ENCODE measurements at regions not wholly inside any gene's neighbourhood (a gene's known extent, or its start where the extent isn't known, plus 50 kb on each side); places are given as distances from the start of the nearest gene placed in this dataset.

- no peaks in the 10 kb centered on the region for H3K27me3 ChIP-seq (replicated peaks; ENCODE audit: control insufficient read depth, insufficient read depth, low read length)
- no peaks in the 10 kb centered on the region for H3K9me3 ChIP-seq
- no peak for TF ChIP-seq CTCF (IDR thresholded peaks at IDR 0.05; ENCODE audit: insufficient read depth in 1 of 2, low read depth in 1 of 2, low read length in 1 of 2, severe bottlenecking in 1 of 2, unreplicated experiment in 1 of 2)
- no peak for DNase-seq
- Mint-ChIP-seq H3K4me1 (ENCODE audit: low read depth, unreplicated experiment) (peaks cover 20% of the 10 kb centered on the region), H3K27ac (ENCODE audit: unreplicated experiment) (no peak overlapping the region), H3K36me3 (ENCODE audit: insufficient read depth, unreplicated experiment) (no peaks in the 10 kb centered on the region), H3K9me3 (ENCODE audit: unreplicated experiment) (no peaks in the 10 kb centered on the region), H3K4me3 (ENCODE audit: unreplicated experiment) (no peak overlapping the region), H3K27me3 (ENCODE audit: insufficient read depth, unreplicated experiment) (no peaks in the 10 kb centered on the region)
- no peaks in the 10 kb centered on the region for H3K36me3 ChIP-seq (ENCODE audit: control insufficient read depth, insufficient read depth, low read length)
- H3K4me1 ChIP-seq, result peaks cover 16% of the 10 kb centered on the region; the same call in 1 of the 2 replicates
- POLR2A ChIA-PET, result no interaction called here
- no TSS peak for BruUV-seq (replicated peaks)
- no peak overlapping the region for H3K4me3 ChIP-seq (ENCODE audit: low read depth, low read length)
- CTCF ChIA-PET, result no interaction called here
- intact Hi-C loops (cut with micrococcal nuclease; ENCODE audit: unreplicated experiment), result no loop called here
Measured at GRCh38 chr11:22479971-22480720, 142.0 kb downstream of the SLC17A6 start.

GRCh38 chr11:22479208-22479607 lies 141.0 kb downstream of the SLC17A6 start:
- Mint-ChIP-seq H3K27me3 (ENCODE audit: insufficient read depth, unreplicated experiment) (no peaks in the 10 kb centered on the region), H3K27ac (ENCODE audit: unreplicated experiment) (no peak overlapping the region), H3K36me3 (ENCODE audit: insufficient read depth, unreplicated experiment) (no peaks in the 10 kb centered on the region), H3K4me3 (ENCODE audit: unreplicated experiment) (no peak overlapping the region), H3K9me3 (ENCODE audit: unreplicated experiment) (no peaks in the 10 kb centered on the region), H3K4me1 (ENCODE audit: low read depth, unreplicated experiment) (peaks cover 20% of the 10 kb centered on the region)
- no peak for DNase-seq
- H3K9me3 ChIP-seq, result no peaks in the 10 kb centered on the region
- CTCF ChIA-PET, result no interaction called here
- peaks cover 16% of the 10 kb centered on the region; the same call in 1 of the 2 replicates for H3K4me1 ChIP-seq
- no peak overlapping the region for H3K4me3 ChIP-seq (ENCODE audit: low read depth, low read length)
- no peaks in the 10 kb centered on the region for H3K27me3 ChIP-seq (replicated peaks; ENCODE audit: control insufficient read depth, insufficient read depth, low read length)
- no TSS peak for BruUV-seq (replicated peaks)
- POLR2A ChIA-PET, result no interaction called here
- H3K36me3 ChIP-seq (ENCODE audit: control insufficient read depth, insufficient read depth, low read length), result no peaks in the 10 kb centered on the region
- TF ChIP-seq CTCF (IDR thresholded peaks at IDR 0.05; ENCODE audit: insufficient read depth in 1 of 2, low read depth in 1 of 2, low read length in 1 of 2, severe bottlenecking in 1 of 2, unreplicated experiment in 1 of 2), result no peak
- intact Hi-C loops (cut with micrococcal nuclease; ENCODE audit: unreplicated experiment), result no loop called here

- Mint-ChIP-seq H3K36me3 (ENCODE audit: insufficient read depth, unreplicated experiment) (no peaks in the 10 kb centered on the region), H3K27me3 (ENCODE audit: insufficient read depth, unreplicated experiment) (no peaks in the 10 kb centered on the region), H3K9me3 (ENCODE audit: unreplicated experiment) (no peaks in the 10 kb centered on the region), H3K4me1 (ENCODE audit: low read depth, unreplicated experiment) (peaks cover 20% of the 10 kb centered on the region), H3K27ac (ENCODE audit: unreplicated experiment) (no peak overlapping the region), H3K4me3 (ENCODE audit: unreplicated experiment) (peak overlapping the region; percentile 1)
- Histone ChIP-seq H3K9me3 (no peaks in the 10 kb centered on the region), H3K4me1 (peaks cover 16% of the 10 kb centered on the region; the same call in 1 of the 2 replicates), H3K36me3 (ENCODE audit: control insufficient read depth, insufficient read depth, low read length) (no peaks in the 10 kb centered on the region), H3K27me3 (replicated peaks; ENCODE audit: control insufficient read depth, insufficient read depth, low read length) (no peaks in the 10 kb centered on the region), H3K4me3 (ENCODE audit: low read depth, low read length) (no peak overlapping the region)
- TF ChIP-seq CTCF (IDR thresholded peaks at IDR 0.05; ENCODE audit: insufficient read depth in 1 of 2, low read depth in 1 of 2, low read length in 1 of 2, severe bottlenecking in 1 of 2, unreplicated experiment in 1 of 2), result no peak
- intact Hi-C loops (cut with micrococcal nuclease; ENCODE audit: unreplicated experiment), result no loop called here
- POLR2A ChIA-PET, result no interaction called here
- CTCF ChIA-PET, result no interaction called here
- BruUV-seq (replicated peaks), result no TSS peak
- DNase-seq, result no peak
Measured at GRCh38 chr11:22478169-22478568, 140.0 kb downstream of the SLC17A6 start.

Data from Caco-2 (cell line).